Esophagus squamous epithelium (tissue), 4 donors: ENCODE measurements at regions not wholly inside any gene's neighbourhood (a gene's known extent, or its start where the extent isn't known, plus 50 kb on each side); places are given as distances from the start of the nearest gene placed in this dataset.

ENCODE experiments used
- POLR2A ChIP-seq, 4 donors: fragments of 450-650 bp; IDR thresholded peaks; one replicate each; pipeline ENCODE4 v1.6.1; 2017; ENCODE audit warnings: antibody characterized with exemption in 4 of 4, mild to moderate bottlenecking in 4 of 4, moderate library complexity in 3 of 4
- TF ChIP-seq, protein P1 (sequence below), 6 experiments: fragments of 450-650 bp in 4 of 6; fragments of 200-600 bp in 2 of 6; sonication (generic) in 2 of 6; IDR thresholded peaks; one replicate each; pipeline ENCODE4 v1.5.1; 2016 to 2019; ENCODE audit warnings: antibody characterized with exemption in 6 of 6, mild to moderate bottlenecking in 4 of 6, moderate library complexity in 4 of 6

DNA sequence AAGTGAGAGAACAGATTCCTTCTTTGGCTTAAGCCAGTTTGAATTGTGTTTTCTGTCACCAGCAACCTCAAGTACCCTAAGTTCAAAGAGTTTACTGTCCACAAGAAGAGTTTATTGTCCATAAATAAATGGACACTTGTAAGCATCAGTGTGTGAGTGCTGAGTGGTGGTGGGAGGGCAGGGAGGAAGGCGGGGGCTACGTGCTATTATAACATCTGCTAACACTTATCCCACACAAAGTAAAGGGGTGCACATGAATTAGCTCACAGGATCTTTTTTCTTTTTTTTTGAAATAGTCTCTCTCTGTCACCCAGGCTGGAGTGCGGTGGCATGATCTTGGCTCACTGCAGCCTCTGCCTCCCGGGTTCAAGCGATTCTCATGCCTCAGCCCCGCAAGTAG is 87.2 kb downstream of the MICALL2 start:
- TF ChIP-seq, protein P1, sequence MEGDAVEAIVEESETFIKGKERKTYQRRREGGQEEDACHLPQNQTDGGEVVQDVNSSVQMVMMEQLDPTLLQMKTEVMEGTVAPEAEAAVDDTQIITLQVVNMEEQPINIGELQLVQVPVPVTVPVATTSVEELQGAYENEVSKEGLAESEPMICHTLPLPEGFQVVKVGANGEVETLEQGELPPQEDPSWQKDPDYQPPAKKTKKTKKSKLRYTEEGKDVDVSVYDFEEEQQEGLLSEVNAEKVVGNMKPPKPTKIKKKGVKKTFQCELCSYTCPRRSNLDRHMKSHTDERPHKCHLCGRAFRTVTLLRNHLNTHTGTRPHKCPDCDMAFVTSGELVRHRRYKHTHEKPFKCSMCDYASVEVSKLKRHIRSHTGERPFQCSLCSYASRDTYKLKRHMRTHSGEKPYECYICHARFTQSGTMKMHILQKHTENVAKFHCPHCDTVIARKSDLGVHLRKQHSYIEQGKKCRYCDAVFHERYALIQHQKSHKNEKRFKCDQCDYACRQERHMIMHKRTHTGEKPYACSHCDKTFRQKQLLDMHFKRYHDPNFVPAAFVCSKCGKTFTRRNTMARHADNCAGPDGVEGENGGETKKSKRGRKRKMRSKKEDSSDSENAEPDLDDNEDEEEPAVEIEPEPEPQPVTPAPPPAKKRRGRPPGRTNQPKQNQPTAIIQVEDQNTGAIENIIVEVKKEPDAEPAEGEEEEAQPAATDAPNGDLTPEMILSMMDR (IDR thresholded peaks at IDR 0.05): no peak
- TF ChIP-seq POLR2A (IDR thresholded peaks at IDR 0.05): no peak
